PFSK-1 (cell line): ENCODE measurements at regions not wholly inside any gene's neighbourhood (a gene's known extent, or its start where the extent isn't known, plus 50 kb on each side); places are given as distances from the start of the nearest gene placed in this dataset.

Experiments
- POLR2AphosphoS5 ChIP-seq: IDR thresholded peaks from 2 replicates; pipeline ENCODE4 v1.6.1; 2012; ENCODE audit warnings: low read depth, mild to moderate bottlenecking, control low read depth, low read length, moderate library complexity
- SIN3A ChIP-seq: IDR thresholded peaks from 2 replicates; pipeline ENCODE4 v1.6.1; 2012; ENCODE audit warnings: mild to moderate bottlenecking, low read length, moderate library complexity, borderline replicate concordance; ENCODE audit not compliant: insufficient read depth
- TF ChIP-seq, protein P1 (sequence below), 2 experiments: IDR thresholded peaks; 2 replicates each; pipeline versions ENCODE4 v1.6.1 to v1.8.0; 2011 to 2012; ENCODE audit warnings: low read depth in 2 of 2, low read length in 2 of 2, control low read depth in 1 of 2, inconsistent platforms in 1 of 2, mild to moderate bottlenecking in 1 of 2, moderate library complexity in 1 of 2; ENCODE audit not compliant: insufficient read depth in 1 of 2

DNA sequence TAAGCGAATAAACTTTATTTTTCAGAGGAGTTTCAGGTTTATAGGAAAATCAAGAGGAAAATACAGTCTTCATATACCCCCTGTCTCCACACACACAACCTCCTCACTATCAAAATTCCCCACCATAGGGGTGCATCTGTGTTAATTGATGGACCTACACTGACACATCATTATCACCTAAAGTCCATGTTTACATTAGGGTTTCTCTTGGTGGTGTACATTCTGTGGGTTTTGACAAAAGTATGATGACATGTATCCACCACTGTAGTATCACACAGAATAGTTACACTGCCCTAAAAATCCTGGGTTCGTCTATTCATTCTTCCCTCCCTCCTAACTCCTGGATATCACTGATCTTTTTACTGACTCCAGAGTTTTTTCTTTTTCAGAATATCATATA, 654.2 kb downstream of the UQCRFS1 start:
- TF ChIP-seq, protein P1, sequence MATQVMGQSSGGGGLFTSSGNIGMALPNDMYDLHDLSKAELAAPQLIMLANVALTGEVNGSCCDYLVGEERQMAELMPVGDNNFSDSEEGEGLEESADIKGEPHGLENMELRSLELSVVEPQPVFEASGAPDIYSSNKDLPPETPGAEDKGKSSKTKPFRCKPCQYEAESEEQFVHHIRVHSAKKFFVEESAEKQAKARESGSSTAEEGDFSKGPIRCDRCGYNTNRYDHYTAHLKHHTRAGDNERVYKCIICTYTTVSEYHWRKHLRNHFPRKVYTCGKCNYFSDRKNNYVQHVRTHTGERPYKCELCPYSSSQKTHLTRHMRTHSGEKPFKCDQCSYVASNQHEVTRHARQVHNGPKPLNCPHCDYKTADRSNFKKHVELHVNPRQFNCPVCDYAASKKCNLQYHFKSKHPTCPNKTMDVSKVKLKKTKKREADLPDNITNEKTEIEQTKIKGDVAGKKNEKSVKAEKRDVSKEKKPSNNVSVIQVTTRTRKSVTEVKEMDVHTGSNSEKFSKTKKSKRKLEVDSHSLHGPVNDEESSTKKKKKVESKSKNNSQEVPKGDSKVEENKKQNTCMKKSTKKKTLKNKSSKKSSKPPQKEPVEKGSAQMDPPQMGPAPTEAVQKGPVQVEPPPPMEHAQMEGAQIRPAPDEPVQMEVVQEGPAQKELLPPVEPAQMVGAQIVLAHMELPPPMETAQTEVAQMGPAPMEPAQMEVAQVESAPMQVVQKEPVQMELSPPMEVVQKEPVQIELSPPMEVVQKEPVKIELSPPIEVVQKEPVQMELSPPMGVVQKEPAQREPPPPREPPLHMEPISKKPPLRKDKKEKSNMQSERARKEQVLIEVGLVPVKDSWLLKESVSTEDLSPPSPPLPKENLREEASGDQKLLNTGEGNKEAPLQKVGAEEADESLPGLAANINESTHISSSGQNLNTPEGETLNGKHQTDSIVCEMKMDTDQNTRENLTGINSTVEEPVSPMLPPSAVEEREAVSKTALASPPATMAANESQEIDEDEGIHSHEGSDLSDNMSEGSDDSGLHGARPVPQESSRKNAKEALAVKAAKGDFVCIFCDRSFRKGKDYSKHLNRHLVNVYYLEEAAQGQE (IDR thresholded peaks at IDR 0.05; ENCODE audit: insufficient read depth in 1 of 2, low read depth in 2 of 2, low read length in 2 of 2) = no peak
- TF ChIP-seq POLR2AphosphoS5 (no peak), SIN3A (no peak)
